GM12892 (cell line): ENCODE measurements at regions not wholly inside any gene's neighbourhood (a gene's known extent, or its start where the extent isn't known, plus 50 kb on each side); places are given as distances from the start of the nearest gene placed in this dataset.

Experiments
- POLR2A ChIP-seq: IDR thresholded peaks from 2 replicates; pipeline ENCODE4 v1.6.1; 2011; ENCODE audit warnings: low read depth, low read length, control low read depth
- POLR2AphosphoS5 ChIP-seq: IDR thresholded peaks from 2 replicates; pipeline ENCODE4 v1.6.1; 2011; ENCODE audit warnings: low read depth, low read length, control low read depth
- TAF1 ChIP-seq: IDR thresholded peaks from 2 replicates; pipeline ENCODE4 v1.6.1; 2011; ENCODE audit warnings: low read depth, mild to moderate bottlenecking, control low read depth, low read length, borderline replicate concordance

GRCh38 chr2:6535572-6535971 lies 330.1 kb downstream of the CMPK2 start:
- TF ChIP-seq POLR2A (no peak), POLR2AphosphoS5 (no peak), TAF1 (no peak)
